ENCODE measurements at regions not wholly inside any gene's neighbourhood (a gene's known extent, or its start where the extent isn't known, plus 50 kb on each side); places are given as distances from the start of the nearest gene placed in this dataset.
"Not testable (repeated sequence)": the region's sequence is repeated elsewhere in the genome, so short reads cannot be mapped to it uniquely, and the experiment has no call there.

DNA sequence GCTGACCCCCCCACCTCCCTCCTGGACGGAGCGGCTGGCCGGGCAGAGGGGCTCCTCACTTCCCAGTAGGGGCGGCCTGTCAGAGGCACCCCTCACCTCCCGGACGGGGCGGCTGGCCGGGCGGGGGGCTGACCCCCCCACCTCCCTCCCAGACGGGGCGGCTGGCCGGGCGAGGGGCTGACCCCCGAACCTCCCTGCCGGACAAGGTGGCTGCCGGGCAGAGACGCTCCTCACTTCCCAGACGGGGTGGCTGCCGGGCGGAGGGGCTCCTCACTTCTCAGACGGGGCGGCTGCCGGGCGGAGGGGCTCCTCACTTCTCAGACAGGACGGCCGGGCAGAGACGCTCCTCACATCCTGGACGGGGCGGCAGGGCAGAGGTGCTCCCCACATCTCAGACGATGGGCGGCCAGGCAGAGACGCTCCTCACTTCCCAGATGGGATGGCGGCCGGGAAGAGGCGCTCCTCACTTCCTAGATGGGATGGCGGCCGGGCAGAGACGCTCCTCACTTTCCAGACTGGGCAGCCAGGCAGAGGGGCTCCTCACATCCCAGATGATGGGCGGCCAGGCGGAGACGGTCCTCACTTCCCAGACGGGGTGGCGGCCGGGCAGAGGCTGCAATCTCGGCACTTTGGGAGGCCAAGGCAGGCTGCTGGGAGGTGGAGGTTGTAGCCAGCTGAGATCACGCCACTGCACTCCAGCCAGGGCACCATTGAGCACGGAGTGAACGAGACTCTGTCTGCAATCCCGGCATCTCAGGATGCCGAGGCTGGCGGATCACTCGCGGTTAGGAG, 66.2 kb upstream of the PAPPA2 start:
- DNase-seq (ENCODE audit: low read depth) = not testable (repeated sequence)

DNA sequence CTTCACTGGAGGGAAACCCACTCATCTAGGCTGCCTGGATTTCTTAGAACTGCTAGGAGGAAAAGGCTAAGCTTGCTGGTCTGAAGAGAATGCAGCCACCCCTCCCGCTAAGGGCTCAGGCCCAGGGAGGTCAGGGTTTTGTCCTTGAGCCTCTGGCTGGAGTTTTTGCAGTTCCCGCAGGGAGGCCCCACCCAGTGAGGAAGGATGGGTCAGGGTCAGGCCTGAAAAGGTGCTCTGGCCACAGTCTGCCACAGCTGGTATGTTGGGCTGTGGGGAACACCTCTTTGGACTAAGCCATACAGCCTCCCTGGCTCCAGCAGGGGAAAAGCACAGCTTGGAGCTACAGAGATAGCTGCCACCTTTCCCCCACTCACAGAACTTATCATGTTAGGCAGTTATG, 71.4 kb upstream of the PAPPA2 start:
- no peak for DNase-seq (ENCODE audit: low read depth)

DNA sequence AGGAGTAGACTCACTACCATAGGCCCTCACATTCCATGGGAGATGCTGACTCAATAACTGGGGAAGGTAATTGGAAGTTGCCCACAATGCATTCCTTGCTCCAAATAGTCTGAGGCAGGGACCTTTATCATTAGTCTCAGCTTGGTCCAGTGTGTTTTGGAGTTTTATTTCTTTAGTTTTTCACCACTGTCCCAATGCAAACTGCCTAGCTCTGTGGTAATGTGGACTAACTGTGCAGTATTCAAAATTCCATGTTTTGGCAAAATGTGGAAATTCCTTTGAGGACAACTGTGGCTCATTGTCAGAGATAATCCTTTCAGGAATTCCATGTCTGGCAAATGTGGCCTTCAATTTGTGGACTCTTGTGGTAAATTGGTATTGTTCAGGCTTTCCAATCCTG, 78.1 kb upstream of the PAPPA2 start:
- no peak for DNase-seq (ENCODE audit: low read depth)

DNA sequence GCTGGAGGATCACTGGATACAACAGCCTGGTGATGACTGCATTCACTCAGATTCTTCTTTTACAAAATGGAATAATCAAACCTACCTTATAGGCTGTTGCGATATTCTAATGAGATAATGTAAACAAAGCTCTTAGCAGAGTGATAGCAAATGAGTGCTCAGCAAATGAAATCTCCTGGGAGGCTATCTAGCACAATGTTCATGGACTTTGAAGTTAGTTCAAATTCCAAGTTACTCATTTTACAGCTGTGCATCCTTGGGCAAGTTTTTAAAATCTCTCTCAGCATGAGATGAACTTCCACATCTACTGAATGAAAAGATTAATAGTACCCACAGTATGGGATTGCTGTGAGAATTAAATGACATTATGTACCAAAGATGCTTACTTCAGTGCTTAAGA, 80.8 kb upstream of the PAPPA2 start:
- DNase-seq (ENCODE audit: low read depth) = no peak

DNA sequence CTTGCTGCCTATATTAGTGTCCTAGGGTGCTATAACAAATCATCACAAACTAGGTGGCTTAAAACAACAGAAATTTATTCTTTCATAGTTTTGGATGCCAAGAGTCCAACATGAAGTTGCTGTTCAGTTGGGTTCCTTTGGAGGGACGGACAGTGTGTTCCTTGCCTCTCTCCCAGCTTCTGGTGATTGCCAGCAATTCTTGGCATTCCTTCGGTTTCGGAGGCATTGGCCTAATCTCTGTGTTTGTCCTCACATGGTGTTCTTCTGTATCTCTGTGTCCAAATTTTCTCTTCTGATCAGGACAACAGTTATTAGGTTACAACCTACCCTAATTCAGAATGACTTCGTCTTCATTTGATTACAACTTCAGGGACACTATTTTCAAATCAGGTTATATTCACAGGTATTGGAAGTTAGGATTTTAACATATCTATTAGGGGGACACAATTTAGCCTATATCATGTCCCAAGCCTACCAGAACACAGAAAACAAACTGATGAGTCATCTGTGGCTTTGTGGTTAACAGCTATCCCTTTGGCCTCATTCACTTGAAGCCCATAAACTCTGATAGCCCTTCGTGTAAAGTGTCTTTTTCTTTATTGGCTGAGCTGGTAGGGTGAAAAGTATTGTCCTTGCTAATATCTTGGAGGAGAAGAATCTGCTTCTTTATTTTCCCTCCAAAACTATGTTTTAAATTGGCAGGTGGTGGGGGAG, 83.2 kb upstream of the PAPPA2 start:
- DNase-seq (ENCODE audit: low read depth) = no peak

DNA sequence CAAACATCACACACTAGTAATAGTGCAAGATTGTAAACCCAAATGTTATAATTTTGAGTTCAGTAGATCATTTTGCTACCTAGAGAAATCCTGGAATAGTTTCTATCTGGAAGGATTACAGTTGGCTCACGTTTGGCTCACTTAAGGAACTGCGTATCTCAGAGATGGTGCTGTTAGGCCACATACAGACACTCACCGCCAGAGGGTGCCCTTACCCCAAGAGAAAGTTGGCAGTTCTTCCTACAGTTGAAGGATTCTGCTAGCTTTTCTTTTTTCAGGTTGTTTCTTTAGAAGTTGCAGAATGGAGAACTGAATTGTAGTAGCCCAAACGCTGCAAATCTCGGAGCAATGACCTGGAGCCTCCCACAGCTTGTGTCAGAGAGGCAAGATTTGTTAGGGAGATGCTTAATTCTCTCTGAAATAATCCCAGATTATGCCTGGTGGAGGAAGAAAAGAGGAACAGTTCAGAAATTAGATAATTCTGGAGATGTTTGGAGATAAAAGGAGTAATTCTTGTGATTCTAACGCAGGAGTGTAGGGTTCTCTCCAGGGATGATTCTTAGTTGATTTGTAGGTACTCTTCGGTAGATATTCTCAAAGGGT, 87.9 kb upstream of the PAPPA2 start:
- DNase-seq (ENCODE audit: low read depth) = peak; percentile 34

DNA sequence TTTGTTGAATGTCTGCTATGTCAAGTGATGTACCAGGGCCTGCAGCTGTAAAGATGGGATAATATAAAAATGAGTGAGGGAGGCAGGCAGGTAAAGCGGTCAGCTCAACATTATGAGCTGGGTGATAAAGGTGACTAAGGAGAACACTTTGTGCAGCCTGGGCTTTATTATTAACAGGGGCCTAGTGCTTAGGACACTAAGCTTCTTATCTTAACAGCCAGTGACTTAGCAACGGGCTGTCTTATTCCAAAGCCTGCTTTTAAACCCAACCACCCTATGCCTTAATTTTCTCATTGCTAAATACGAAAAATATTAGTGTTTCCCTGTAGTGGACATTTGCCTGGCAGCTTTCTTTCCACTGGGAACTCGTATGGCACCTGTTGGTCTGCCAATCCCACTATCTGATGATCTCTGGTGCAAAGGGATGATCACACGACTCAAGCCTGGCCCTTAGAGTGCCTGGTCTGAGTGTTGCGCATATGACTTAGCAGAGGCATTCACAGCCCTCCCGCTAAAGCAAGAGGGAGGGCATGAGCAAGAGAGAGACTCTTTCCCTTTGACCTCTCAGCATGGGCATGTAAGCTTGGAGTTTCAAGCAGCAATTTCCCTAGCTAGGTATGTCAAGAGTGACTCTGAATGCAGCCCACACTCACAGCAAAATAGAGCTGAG, 98.6 kb upstream of the PAPPA2 start:
- DNase-seq (ENCODE audit: low read depth) = no peak

DNA sequence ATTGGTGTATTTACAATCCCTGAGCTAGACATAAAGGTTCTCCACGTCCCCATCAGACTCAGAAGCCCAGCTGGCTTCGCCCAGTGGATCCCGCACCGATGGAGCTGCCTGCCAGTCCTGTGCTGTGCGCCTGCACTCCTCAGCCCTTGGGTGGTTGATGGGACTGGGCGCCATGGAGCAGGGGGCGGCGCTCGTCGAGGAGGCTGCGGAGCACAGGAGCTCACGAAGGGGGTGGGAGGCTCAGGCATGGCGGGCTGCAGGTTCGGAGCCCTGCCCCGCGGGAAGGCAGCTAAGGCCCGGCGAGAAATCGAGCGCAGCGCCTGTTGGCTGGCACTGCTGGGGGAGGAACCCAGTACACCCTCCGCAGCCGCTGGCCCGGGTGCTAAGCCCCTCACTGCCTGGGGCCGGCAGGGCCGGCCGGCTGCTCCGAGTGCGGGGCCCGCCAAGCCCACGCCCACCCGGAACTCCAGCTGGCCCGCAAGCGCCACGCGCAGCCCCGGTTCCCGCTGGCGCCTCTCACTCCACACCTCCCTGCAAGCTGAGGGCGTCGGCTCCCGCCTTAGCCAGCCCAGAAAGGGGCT, 113.8 kb upstream of the PAPPA2 start:
- not testable (repeated sequence) for DNase-seq (ENCODE audit: low read depth)

DNA sequence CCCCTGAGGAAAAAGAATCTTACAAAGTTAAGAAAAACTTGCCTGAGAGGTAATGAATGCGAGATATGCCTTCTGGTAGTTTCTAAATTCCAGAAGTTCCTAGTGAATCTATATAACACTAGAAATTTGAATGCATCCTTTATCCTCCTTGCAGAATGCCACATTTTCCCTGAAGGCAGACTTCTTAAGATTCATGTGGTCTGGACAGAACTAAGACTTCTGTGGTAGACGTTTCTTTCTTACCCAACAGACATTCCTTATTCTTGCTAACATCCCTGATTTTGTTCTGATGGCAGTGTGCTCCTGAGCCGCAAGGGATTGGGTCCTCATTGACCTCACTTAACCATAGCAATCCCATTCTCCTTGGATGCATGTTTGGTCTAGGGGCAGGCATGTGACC, 121.3 kb upstream of the PAPPA2 start:
- no peak for DNase-seq (ENCODE audit: low read depth)

DNA sequence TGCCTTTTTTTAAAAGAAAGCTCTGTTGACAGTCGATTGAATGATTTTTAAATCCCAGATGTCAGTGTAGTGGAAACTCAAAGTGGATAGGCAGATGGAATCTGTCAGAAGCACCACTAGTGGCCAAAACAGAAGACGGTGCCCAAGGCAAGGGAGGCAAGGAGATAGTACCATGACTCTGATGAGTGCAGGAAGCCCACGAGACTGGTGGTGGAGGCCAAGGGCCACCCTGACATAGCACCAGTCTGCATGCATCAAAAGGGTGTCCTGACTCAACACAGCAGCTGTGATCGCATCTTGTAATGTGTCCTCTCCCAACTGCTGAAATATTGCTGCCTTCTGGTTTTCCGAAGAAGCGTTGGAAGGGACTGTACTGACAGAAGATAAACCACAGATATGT, 124.1 kb upstream of the PAPPA2 start:
- DNase-seq (ENCODE audit: low read depth) = no peak

DNA sequence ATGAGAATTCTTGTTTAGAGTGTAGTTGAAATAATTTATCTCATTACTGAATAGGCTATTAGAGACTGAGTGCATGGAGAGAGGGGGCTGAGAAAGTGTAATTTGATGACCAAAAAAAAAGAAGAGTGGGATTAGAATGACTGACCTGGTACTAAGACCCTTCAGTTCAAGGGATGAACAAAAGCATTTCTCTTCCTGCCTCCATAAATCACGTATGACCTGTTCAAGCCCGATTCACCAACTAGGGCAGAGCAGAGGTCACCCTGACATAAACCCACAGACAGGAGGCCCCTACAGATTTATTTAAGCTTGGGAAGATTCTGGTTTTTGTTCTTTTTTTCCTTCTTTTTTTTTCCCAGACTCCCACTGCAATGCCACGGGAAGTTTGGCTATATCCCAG, 123.7 kb upstream of the COP1 start:
- DNase-seq (ENCODE audit: low read depth) = no peak

DNA sequence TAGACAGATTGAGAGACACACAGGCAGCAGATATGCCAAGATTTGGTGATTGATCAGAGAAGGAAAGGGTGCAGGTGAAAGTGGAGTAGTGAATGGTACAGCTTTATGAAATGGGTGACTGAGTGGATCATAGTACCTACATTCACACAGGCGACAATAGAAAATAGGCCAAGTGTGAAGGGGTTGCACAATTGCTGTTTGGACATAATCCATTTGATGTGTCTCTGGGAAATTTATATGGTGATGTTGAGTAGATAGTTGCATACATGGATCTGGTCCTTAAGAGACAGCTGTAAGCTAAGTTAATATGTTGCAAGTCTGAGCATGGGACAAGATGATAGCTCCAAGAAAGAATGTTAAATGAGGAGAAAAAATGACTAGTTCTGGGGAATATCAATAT, 118.6 kb upstream of the COP1 start:
- DNase-seq (ENCODE audit: low read depth) = no peak

DNA sequence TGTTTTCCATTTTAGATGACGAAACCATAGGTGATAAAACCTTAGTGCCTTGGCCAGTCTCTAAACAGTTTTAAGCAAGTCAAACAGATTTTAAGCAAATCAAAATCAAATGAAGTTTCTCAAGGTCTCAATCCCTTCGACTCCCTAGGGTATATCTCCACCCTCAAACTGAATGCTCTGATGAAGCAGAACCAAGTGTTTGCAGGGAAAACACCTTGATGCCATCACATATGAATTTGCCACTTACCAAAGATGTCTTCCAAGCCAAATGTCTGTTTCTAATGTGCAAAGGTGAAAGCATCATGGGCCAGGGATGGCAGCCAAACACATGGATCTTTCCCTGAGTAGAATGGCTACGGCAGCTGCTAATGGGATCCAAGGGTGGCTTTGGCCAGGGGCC, 116.4 kb upstream of the COP1 start:
- DNase-seq (ENCODE audit: low read depth) = no peak

DNA sequence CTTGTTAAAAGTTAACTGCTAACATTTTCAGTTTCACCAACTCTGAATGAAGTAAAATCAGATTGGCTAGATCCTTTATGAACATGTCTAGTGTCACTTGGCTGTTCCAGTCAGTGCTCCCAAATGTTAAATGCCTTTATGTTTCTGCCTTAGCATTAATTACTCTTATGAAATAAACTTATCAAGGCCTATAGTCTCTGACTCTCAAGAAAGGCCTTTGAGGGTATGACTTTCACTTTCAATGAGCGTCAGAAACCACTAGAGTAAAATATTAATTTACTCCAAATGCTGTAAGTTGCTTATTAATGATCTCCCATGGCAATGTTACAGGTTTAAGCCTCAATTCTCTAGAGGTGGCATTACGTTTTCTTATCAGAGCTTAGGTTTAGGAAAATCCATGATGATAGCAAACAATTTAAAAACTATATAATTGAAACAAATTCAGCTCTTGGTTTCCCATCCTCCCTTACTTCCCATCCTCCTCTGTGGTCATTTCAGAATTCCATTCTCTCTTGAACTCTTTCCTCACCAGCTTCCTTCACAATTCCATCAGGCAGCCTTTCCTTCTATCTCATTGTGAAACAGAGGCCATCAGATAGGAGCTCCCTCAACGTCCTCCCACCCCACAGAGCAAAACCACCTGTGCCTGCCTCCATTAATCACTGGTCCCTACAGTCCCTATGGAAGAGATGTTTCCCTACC, 108.6 kb upstream of the COP1 start:
- DNase-seq (ENCODE audit: low read depth) = no peak

DNA sequence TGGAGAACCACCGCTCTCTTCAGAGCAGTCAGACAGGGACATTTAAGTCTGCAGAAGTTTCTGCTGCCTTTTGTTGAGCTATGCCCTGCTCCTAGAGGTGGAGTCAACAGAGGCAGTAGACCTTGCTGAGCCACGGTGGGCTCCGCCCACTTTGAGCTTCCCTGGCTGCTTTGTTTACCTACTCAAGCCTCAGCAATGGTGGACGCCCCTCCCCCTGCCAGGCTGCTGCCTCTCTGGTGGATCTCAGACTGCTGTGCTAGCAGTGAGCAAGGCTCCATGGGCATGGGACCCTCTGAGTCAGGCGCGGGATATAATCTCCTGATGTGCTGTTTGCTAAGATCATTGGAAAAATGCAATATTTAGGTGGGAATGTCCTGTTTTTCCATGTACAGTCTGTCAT, 89.5 kb upstream of the COP1 start:
- DNase-seq (ENCODE audit: low read depth) = not testable (repeated sequence)

DNA sequence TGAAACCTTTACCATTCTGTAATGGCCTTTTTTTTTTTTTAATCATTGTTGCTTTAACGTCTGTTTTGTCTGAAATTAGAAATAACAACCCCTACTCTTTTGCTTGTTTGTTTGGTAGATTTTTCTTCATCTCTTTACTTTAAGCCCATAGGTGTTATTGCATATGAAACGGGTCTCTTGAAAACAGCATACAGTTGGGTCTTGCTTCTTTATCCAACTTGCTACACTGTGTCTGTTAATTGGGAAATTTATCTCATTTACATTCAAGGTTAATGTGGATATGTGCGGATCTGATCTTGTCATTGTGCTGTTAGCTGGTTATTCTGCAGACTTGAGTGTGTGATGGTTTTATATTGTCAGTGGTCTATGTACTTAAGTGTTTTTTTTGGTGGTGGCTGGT, 78.9 kb upstream of the COP1 start:
- DNase-seq (ENCODE audit: low read depth) = no peak

DNA sequence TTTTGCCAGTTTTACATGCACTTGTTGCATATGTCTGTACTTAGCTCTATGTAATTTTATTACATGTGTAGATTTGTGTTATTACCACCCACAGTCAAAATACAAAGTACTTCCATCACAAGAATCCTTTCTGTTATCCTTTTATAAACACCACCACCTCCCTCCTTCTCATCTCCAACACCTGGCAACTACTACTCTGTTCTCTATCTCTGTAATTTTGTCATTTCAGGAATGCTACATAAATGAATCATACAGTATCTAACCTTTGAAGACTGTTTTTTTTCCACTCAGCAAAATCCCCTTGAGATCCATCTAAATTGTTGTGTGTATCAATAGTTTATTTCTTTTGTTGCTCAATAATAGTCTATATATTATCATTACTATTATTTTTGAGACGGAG, 64.5 kb upstream of the COP1 start:
- no peak for DNase-seq (ENCODE audit: low read depth)
